Urinary bladder (tissue), 3 donors: ENCODE measurements at regions not wholly inside any gene's neighbourhood (a gene's known extent, or its start where the extent isn't known, plus 50 kb on each side); places are given as distances from the start of the nearest gene placed in this dataset.

Experiments used
- DNase-seq: peaks from one replicate; pipeline ENCODE4 v3.0.0-alpha.2; 2015; ENCODE audit errors: extremely low spot score
- H3K27ac ChIP-seq: one replicate; pipeline ENCODE4 v1.5.1; 2013; ENCODE audit warnings: low read depth, mild to moderate bottlenecking, moderate library complexity
- H3K36me3 ChIP-seq: one replicate; pipeline ENCODE4 v1.6.1; 2013; ENCODE audit warnings: mild to moderate bottlenecking, moderate library complexity; ENCODE audit not compliant: insufficient read depth
- H3K4me1 ChIP-seq: one replicate; pipeline ENCODE4 v1.6.1; 2013; ENCODE audit warnings: mild to moderate bottlenecking, moderate library complexity; ENCODE audit not compliant: insufficient read depth
- H3K4me3 ChIP-seq: one replicate; pipeline ENCODE4 v1.5.1; 2013; ENCODE audit warnings: low read depth, low read length
- WGBS: extraction: QIAGEN DNeasy Blood & Tissue Kit; methylation state at CpG from one replicate; pipeline ENCODE4 v1.1.7; 2013; 5-methylcytosine and 5-hydroxymethylcytosine counted together
- donor health status: healthy with polysubstance abuse.
- donor health status: healthy.

DNA sequence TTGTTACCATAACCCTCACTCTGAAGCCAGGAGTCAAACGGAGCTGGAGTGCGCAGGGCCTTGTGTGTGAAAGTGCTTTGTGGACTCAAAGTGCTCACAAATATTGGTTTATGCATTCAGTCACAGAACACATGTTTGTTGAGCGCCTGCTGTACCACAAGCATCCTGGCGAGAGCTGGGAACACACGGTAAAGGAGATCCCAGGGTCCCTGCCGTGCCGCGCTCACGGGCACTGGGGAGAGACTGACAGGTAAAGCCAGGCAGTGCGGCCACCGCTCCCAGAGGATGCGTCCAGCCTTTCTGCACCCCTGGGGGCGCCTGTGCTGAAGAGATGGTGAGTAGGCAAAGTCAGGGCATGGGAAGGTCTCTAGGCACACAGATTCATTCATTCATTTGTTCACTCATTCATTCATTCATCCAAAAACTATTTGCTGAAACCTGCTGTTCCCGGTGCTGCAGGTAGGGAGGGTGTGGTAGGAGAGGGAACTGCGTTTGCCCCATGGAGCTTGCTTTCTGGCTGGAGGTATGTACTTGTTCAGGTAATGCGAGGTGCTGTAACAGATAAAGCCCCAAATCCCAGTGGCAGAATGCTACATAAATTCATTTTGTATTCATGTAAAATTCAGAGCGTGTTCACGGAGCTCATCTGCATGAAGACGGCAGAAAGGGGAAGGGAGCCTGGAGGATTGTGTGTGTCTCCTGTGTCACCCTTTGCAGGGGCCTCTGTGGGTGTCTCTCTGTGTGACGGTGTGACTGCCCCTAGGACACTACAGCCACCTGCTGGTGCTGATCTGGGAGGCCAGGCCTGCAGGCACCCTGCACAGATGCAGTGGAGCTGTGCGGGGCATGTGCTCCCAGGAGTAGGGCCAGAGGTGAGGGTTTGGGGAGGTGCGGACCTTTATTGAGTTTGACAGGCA lies 167.0 kb upstream of the B3GAT1 start:
- Histone ChIP-seq H3K4me1 (no peaks in the 10 kb centered on the region), H3K4me3 (no peak overlapping the region), H3K36me3 (no peaks in the 10 kb centered on the region), H3K27ac (no peak overlapping the region)
- WGBS, result 77% methylated on average over 22 of the region's 22 CpGs
- no peak for DNase-seq

DNA sequence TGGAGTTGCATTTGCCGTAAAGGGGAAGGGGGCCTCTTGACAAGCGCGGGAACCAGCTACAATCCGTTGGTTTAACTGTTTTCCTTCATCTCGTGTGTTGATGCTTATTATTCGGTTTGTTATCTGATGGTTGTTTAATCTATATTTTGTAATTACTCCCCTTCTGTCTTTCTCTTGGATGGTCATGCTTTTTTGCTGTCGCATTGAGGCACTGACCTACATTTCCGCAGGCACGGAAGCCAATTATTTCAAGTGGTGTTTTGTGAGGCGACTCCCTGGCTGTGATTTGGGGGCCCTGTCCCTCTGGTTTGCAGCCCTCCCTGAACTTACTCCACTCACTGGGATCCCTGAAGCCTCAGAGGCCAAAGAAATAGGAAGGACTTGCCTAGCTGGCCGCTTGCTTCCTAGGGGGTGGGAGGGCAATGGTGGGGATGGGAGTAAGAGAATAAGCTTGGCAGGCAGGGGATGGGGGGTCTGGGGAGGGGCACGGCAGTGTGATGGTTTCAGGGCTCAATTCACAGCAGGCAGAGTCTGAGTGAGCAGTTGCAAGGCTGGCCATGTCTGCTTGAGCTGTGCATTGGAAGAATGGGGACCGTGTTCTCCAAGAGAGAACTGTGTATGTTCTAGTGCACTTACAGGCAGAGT lies 165.8 kb upstream of the B3GAT1 start:
- H3K4me1 ChIP-seq, result no peaks in the 10 kb centered on the region
- 72% methylated on average over 13 of the region's 13 CpGs for WGBS
- DNase-seq, result no peak

DNA sequence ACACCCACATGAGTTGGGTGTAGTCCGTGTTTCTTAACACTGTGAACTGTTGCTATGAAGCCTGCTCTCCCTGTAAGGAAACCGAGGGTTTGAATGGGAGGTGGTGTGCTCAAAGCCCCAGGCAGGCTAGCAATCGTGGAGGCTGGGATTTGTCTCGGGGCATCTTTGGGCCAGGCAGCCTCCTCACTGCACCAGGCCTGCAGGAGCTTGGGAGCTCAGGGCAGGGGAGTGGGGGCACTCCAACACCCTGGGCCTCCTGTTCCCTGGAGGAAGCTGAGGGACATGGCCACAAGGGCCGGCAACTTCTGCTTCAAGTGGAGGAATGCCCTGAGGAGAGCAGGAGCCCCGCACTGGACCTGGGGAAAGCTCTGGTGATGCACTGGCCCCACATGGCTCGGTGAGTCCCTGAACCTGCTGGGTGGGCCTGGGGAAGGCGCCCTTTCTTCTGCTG lies 164.7 kb upstream of the B3GAT1 start:
- H3K4me3 ChIP-seq, result no peak overlapping the region
- no peak overlapping the region for H3K27ac ChIP-seq
- 79% methylated on average over 8 of the region's 8 CpGs for WGBS
- DNase-seq, result no peak
- no peaks in the 10 kb centered on the region for H3K36me3 ChIP-seq
- no peaks in the 10 kb centered on the region for H3K4me1 ChIP-seq

More for the DNA sequence above, 165.8 kb upstream of the B3GAT1 start:
- Histone ChIP-seq H3K4me3 (no peak overlapping the region), H3K27ac (no peak overlapping the region), H3K36me3 (no peaks in the 10 kb centered on the region)

DNA sequence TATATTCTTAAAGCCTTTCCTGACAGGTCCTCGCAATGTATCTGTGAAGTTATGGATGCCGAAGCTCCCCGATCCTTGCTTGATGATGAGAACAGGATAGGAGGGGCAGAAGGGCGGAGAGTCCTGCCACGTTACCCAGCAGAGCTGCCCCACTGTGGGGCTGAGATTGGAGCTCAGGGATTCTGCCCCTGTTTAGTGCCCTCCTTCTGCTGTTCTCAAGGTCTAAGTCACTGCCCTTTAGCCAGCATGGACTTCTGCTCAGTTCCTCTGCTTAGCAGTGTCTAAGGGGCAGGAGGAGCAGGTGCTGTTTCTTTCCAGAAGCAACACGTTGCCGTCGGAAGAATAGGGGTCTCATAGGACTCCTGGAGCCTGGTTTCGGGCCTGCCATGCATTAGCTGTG lies 164.2 kb upstream of the B3GAT1 start:
- H3K36me3 ChIP-seq, result no peaks in the 10 kb centered on the region
- DNase-seq, result no peak
- WGBS, result 78% methylated on average over 9 of the region's 9 CpGs
- H3K4me3 ChIP-seq, result no peak overlapping the region
- no peaks in the 10 kb centered on the region for H3K4me1 ChIP-seq
- H3K27ac ChIP-seq, result no peak overlapping the region

DNA sequence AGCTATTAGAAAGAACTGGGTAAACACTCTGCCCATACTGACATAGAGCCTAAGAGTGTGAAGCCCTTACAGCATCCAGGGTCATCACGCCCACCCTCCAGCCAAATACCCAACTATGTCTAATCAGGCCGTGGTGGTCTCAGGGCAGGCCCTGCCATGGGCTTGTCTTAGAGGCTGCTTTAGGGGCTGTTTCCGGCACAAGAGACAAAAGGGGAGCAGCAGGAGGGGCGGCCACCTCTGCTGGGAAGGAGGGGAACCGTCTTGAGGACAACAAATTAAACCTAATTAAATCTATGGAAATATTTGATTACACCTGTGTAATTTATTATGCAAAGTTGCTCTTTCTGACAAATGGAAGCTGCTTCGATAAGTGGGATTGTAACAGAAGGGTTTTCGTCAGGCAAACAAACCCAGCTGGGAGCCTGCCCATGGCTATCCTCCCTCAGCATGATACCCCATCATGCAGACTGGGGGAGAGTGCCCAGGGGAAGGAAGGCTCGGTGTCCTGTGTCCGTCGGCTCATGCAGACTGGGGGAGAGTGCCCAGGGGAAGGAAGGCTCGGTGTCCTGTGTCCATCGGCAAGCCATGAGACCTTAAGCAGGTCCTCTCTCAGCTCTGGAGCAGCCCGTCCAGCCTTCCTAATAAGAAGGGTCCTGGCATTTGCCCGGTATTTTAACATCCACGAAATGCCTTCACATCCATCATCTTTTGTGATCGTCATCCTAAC lies 163.6 kb upstream of the B3GAT1 start:
- Histone ChIP-seq H3K36me3 (no peaks in the 10 kb centered on the region), H3K4me3 (no peak overlapping the region), H3K27ac (no peak overlapping the region), H3K4me1 (no peaks in the 10 kb centered on the region)
- 73% methylated on average over 16 of the region's 16 CpGs for WGBS
- no peak for DNase-seq

DNA sequence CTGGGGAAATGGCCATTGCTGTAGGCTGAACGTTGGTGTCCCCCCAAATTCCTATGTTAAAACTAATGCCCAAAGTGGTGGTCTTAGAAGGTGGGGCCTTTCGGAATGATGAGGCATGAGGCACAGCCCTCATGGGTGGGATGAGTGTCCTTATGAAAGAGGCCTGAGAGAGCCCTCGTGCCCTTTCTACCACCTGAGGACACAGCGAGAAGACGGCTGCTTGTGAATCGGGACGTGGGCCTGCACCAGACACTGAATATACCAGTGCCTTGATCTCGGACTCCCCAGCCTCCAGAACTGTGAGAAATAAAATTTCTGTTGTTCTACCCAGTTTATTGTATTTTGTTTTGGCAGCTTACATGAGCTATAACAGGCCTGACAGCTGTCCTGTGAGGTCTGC lies 162.9 kb upstream of the B3GAT1 start:
- DNase-seq, result no peak
- no peak overlapping the region for H3K27ac ChIP-seq
- H3K4me1 ChIP-seq, result no peaks in the 10 kb centered on the region
- no peaks in the 10 kb centered on the region for H3K36me3 ChIP-seq
- WGBS, result 93% methylated on average over 8 of the region's 8 CpGs
- H3K4me3 ChIP-seq, result no peak overlapping the region

DNA sequence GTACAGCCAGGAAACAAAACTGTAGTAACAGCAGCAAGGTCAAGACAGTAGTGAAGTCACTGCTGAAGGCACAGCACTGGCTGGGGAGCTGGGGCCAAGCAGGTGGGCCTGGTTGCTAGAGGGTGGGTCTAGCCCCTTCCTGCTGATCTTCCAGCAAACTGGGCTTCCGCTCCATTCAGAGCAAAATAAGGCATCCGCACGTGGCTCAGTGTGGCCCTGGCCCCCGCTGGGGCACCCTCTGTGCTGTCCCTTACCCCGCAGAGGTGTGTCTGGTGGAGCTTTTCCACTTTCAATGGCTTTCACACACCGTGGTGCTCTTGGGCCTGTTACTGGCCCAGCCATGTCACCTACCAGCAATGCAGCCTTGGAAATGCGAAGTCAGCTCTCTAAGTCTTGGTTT lies 162.4 kb upstream of the B3GAT1 start:
- Histone ChIP-seq H3K27ac (no peak overlapping the region), H3K4me1 (no peaks in the 10 kb centered on the region), H3K4me3 (no peak overlapping the region), H3K36me3 (no peaks in the 10 kb centered on the region)
- DNase-seq, result no peak
- 95% methylated on average over 7 of the region's 7 CpGs for WGBS

DNA sequence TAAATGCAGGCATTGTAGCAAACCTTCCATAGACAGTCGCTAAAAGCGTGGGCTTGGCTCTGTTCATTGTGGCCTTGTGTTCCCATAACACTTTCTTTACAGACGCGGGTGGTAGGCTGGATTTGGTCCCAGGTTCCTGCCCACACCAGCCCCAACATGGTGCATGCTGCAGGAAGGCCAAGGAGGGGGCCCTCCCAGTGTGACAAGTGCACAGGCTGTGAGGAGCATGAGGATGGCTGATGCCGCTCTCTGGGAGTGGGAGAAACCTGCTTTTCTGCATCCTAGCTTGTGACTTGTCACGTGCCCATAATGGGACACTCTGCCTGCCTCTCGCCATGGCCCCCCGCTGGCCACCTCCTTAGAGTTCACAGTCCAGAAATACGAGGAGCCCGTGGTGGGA lies 161.8 kb upstream of the B3GAT1 start:
- H3K27ac ChIP-seq, result no peak overlapping the region
- DNase-seq, result no peak
- WGBS, result 67% methylated on average over 10 of the region's 10 CpGs
- H3K36me3 ChIP-seq, result no peaks in the 10 kb centered on the region
- no peaks in the 10 kb centered on the region for H3K4me1 ChIP-seq
- H3K4me3 ChIP-seq, result no peak overlapping the region

DNA sequence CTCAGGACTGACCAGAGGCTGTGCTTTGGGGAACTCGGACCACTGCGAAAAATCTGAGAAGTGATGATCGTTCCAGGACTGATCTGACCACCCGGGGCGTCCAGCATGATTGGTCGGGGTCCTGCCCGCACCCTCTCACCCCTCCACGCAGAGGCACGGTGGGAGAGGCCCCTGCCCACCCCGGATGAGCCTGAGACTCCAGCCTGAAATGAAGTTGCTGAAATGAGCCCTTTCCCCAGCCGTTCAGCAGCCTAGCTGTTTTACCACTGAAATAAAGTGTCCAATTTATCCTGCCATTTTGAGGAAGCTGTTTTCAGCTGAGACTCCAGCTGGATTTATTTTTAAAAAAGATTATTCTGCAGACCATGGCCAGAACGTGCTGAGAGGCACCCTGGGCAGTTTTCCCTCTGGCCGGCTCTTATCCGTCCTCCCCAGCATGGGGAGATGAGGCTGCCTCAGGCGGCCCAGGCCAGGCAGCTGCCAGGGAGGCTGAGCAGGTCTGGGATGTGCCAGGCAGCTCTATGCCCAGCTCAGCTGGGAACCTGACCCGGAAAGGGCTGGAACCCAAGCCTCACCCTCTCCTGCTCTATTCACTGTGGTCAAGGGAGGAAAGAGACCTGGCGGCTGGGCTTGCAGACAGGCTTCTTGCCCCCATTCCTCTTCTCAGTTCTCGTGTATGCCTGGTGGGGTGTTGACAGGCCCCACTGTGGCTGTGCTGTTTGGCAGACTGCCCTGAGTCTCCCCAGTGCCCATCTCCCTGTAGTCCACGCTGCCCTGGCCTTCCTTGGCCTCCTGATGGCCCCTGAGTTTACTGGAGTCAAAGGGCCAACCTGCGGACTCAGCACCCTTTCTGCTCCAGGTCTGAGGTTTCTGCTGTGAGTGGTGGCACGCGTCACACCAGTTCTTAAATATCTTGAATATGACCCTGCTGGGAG lies 161.0 kb upstream of the B3GAT1 start:
- Histone ChIP-seq H3K27ac (no peak overlapping the region), H3K4me1 (no peaks in the 10 kb centered on the region), H3K36me3 (no peaks in the 10 kb centered on the region), H3K4me3 (no peak overlapping the region)
- WGBS, result 66% methylated on average over 22 of the region's 22 CpGs
- DNase-seq, result no peak

DNA sequence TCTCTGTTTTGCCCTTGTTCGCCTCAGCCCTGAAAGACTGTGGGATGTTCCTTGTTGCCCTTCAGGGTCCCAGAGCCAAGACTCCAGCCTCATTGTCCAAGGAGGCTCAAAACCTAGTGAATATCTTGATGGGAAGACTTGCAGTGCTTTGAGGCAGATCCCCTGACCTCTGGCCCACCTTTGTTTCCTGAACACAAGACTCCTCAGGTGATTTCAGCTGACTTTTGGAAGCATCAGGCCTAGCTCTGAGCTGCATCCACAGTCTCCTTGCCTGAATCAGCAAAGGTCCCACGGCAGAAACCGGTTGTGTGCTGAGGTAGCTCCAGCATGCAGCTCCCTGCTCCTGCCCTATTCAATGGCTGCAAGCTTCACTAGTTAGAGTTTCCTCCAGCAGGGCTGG lies 159.3 kb upstream of the B3GAT1 start:
- H3K36me3 ChIP-seq, result no peaks in the 10 kb centered on the region
- 92% methylated on average over 3 of the region's 3 CpGs for WGBS
- no peak overlapping the region for H3K27ac ChIP-seq
- H3K4me1 ChIP-seq, result no peaks in the 10 kb centered on the region
- no peak for DNase-seq
- no peak overlapping the region for H3K4me3 ChIP-seq

DNA sequence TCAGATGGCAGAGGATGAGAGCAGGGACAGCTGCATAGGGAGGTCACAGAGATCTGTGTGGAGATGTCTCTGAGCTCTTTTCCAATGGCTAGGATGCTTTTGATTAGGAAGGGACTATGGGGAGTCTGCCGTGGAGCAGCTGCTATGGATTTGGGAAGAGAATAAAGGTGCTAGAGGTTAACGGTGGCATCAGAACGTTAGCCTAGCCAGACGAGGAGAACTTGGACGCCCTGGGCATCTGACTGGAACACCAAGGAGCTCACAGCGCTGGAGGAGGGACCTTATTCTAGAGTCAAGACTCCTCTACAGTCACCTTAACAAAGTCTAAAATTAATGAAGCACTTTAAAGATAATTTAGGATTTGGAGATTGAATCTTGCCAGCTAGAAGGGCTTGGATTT lies 157.2 kb upstream of the B3GAT1 start:
- no peak for DNase-seq
- H3K36me3 ChIP-seq, result no peaks in the 10 kb centered on the region
- WGBS, result 66% methylated on average over 6 of the region's 6 CpGs
- no peaks in the 10 kb centered on the region for H3K4me1 ChIP-seq
- no peak overlapping the region for H3K4me3 ChIP-seq
- no peak overlapping the region for H3K27ac ChIP-seq

DNA sequence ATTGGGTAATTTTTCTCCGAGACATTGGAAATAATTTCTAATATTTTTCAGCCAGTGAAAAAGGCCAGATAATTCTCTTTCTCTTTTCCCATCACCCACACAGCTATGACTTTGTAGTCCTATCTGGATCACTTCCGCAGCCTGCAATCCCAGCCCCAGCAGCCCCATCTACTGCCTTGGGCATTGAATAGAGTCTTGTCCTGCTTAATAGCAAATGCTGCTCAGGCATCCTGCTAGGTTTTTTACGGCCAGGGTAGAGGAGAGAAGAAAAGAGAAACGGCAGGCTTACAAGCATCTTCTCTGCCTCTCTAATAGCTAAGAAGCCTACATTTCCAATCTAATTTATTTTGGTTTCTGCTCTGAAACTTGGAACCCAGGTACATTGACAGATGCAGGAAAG lies 154.3 kb upstream of the B3GAT1 start:
- no peaks in the 10 kb centered on the region for H3K36me3 ChIP-seq
- no peak for DNase-seq
- no peak overlapping the region for H3K27ac ChIP-seq
- H3K4me3 ChIP-seq, result no peak overlapping the region
- 61% methylated on average over 4 of the region's 4 CpGs for WGBS
- H3K4me1 ChIP-seq, result no peaks in the 10 kb centered on the region

DNA sequence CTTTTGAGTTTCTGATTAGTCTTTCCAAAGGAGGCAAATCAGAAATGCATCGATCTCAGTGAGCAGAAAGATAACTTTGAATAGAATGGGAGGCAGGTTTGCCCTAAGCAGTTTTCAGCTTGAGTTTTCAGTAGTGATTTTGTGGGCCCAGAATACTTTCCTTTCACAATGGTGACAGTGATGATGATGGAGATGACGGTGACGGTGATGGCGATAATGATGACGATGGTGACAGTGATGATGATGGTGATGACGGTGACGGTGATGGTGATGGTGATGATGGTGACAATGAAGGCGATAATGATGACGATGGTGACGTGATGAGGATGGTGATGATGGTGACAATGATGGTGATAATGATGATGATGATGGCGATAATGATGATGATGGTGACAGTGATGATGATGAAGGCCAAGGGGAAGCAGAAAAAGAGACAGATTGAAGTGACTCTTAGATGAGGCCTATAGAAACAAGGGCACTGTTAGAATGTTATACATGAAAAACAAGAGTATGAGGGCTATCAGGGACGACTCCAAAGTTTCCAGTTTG lies 153.4 kb upstream of the B3GAT1 start:
- no peak for DNase-seq
- Histone ChIP-seq H3K27ac (no peak overlapping the region), H3K36me3 (no peaks in the 10 kb centered on the region), H3K4me1 (no peaks in the 10 kb centered on the region), H3K4me3 (no peak overlapping the region)
- 83% methylated on average over 12 of the region's 12 CpGs for WGBS
